ENCODE measurements at regions not wholly inside any gene's neighbourhood (a gene's known extent, or its start where the extent isn't known, plus 50 kb on each side); places are given as distances from the start of the nearest gene placed in this dataset.

DNA sequence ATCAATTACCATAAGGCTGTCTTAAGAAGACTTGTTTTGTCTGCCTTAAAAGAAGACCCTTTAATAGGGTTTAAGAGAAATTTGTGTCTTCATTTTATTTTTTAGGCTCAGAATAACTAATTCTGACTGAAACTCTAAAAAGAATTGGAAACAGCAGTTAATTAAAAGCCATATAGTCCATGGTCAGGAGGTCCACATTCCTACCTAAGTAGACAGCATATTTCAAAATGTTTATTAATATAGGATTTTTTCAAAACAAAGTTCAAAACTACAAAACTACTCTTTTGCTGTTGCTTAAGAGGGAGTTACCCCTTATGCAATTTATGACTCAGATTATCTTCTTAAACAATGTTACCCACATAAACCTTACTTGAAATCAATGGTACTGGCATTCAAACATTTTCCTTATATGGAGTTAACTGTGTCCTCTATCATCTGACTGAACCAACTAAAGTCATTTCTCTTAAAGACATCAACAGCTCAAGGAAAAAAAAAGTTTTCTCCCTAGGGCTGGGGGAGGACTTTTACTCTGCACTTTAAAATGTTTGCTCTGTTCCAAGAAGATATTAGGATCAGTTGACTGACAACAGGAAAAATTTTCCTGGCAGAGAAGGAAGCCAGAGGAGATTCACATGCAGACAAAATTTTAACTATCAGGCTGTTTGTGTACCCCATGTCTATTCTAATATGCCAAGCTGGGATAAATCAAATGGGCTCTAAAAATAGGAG lies 56.8 kb upstream of the NANOGP8 start:
- no peaks in the 10 kb centered on the region for H3K36me3 Mint-ChIP-seq (ENCODE audit: low read depth)
- no peak overlapping the region for H3K4me3 Mint-ChIP-seq
- H3K27me3 Mint-ChIP-seq (ENCODE audit: low read depth): no peaks in the 10 kb centered on the region
- TF ChIP-seq, protein P1, sequence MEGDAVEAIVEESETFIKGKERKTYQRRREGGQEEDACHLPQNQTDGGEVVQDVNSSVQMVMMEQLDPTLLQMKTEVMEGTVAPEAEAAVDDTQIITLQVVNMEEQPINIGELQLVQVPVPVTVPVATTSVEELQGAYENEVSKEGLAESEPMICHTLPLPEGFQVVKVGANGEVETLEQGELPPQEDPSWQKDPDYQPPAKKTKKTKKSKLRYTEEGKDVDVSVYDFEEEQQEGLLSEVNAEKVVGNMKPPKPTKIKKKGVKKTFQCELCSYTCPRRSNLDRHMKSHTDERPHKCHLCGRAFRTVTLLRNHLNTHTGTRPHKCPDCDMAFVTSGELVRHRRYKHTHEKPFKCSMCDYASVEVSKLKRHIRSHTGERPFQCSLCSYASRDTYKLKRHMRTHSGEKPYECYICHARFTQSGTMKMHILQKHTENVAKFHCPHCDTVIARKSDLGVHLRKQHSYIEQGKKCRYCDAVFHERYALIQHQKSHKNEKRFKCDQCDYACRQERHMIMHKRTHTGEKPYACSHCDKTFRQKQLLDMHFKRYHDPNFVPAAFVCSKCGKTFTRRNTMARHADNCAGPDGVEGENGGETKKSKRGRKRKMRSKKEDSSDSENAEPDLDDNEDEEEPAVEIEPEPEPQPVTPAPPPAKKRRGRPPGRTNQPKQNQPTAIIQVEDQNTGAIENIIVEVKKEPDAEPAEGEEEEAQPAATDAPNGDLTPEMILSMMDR (conservative IDR thresholded peaks at IDR 0.05): no peak
- no peaks in the 10 kb centered on the region for H3K4me1 Mint-ChIP-seq
- H3K9me3 Mint-ChIP-seq: no peaks in the 10 kb centered on the region
- H3K27ac Mint-ChIP-seq (ENCODE audit: unreplicated experiment): no peak overlapping the region
- no peak for DNase-seq (ENCODE audit: low read depth, low spot score)

DNA sequence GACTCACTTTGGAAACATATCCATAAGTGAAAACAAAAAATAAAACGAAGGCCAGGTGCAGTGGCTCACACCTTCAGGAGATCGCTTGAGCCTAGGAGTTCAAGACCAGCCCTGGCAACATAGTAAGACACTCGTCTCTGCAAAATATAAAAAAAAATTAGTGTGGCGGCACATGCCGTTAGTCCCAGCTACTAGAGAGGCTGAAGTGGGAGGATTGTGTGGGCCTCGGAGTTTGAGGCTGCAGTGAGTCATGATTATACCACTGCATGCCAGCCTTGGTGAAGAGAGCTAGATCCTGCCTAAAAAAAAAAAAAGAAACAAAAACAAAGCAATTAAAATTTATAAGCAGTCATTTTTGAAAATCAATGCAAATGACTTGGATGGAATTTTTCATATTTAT lies 54.7 kb upstream of the NANOGP8 start:
- Mint-ChIP-seq H3K36me3 (ENCODE audit: low read depth) (no peaks in the 10 kb centered on the region), H3K27me3 (ENCODE audit: low read depth) (no peaks in the 10 kb centered on the region), H3K27ac (ENCODE audit: unreplicated experiment) (no peak overlapping the region), H3K9me3 (no peaks in the 10 kb centered on the region), H3K4me3 (no peak overlapping the region), H3K4me1 (no peaks in the 10 kb centered on the region)
- TF ChIP-seq, protein P1 (conservative IDR thresholded peaks at IDR 0.05): no peak
- DNase-seq (ENCODE audit: low read depth, low spot score): no peak

DNA sequence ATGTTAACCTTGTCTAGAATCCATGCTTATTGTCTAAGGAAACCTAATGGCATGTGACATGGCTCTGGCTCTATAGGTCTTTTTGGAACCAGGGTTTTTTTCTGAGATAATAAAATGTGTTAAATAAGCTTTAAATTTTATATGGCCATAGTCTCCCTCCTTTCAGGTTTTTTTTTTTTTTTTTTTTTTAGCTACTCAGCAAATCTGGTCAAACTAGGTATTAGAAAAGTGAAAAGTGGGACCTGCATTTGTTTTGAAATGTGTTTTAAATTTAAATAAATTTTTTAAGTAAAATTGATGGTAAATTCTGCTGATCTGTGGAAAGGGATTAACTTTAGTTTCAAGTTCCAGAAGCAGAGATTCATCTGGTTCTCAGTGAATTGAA lies 52.1 kb upstream of the NANOGP8 start:
- Mint-ChIP-seq H3K27me3 (ENCODE audit: low read depth) (no peaks in the 10 kb centered on the region), H3K4me3 (no peak overlapping the region), H3K27ac (ENCODE audit: unreplicated experiment) (no peak overlapping the region), H3K36me3 (ENCODE audit: low read depth) (no peaks in the 10 kb centered on the region), H3K4me1 (no peaks in the 10 kb centered on the region), H3K9me3 (no peaks in the 10 kb centered on the region)
- TF ChIP-seq, protein P1 (conservative IDR thresholded peaks at IDR 0.05): no peak
- DNase-seq (ENCODE audit: low read depth, low spot score): no peak

DNA sequence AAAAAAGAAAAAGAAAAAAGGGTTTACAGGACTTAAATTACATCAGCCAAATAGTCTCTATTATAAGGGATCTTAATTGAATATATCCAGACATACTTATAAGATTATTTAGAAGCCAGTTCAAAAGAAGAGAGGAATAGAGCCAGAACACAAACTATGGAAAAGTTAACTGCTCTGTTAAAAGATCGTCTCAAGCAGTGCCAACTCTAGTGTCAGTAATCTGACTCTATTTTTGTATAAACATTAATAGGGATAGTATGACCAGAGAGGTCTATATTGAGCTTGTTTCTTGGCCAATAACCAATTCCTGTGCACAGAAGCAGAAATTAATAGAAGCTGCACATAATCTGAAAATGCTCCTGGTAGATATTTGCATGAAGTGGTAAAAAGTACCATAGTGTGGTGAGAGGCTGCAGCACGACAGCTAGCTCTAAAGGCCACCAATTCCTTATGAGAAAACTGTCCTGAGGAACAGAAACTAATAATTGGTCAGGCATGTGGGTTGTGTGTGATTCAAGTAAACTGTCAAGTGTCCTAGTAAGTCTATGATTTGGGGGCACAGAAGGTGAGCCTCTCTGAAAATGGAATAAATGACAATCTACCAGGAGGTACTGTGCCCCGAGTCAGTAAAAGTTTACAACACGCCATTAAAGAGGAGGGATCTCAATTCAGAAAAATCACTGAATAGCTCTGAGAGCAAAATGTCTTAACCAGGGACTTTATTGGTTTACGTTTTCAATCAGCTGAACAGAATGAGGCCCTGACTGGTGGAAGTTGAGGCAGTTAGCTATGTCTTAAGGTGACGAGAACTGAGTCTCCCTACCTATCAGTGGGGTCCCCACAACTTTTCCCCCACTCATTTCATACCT lies 51.5 kb upstream of the NANOGP8 start:
- H3K4me3 Mint-ChIP-seq: no peak overlapping the region
- H3K9me3 Mint-ChIP-seq: peaks cover 6% of the 10 kb centered on the region
- no peaks in the 10 kb centered on the region for H3K4me1 Mint-ChIP-seq
- DNase-seq (ENCODE audit: low read depth, low spot score): no peak
- H3K27me3 Mint-ChIP-seq (ENCODE audit: low read depth): no peaks in the 10 kb centered on the region
- TF ChIP-seq, protein P1 (conservative IDR thresholded peaks at IDR 0.05): no peak
- no peak overlapping the region for H3K27ac Mint-ChIP-seq (ENCODE audit: unreplicated experiment)
- no peaks in the 10 kb centered on the region for H3K36me3 Mint-ChIP-seq (ENCODE audit: low read depth)

Data from neural crest cell (in vitro differentiated cells).